ENCODE measurements at regions not wholly inside any gene's neighbourhood (a gene's known extent, or its start where the extent isn't known, plus 50 kb on each side); places are given as distances from the start of the nearest gene placed in this dataset.

GRCh38 chr1:80540596-80540995 is 1260.1 kb upstream of the ADGRL2 start:
- TF ChIP-seq POLR2A (IDR thresholded peaks at IDR 0.05) (no peak), POLR2AphosphoS5 (IDR thresholded peaks at IDR 0.05) (no peak)
- TF ChIP-seq, protein P1, sequence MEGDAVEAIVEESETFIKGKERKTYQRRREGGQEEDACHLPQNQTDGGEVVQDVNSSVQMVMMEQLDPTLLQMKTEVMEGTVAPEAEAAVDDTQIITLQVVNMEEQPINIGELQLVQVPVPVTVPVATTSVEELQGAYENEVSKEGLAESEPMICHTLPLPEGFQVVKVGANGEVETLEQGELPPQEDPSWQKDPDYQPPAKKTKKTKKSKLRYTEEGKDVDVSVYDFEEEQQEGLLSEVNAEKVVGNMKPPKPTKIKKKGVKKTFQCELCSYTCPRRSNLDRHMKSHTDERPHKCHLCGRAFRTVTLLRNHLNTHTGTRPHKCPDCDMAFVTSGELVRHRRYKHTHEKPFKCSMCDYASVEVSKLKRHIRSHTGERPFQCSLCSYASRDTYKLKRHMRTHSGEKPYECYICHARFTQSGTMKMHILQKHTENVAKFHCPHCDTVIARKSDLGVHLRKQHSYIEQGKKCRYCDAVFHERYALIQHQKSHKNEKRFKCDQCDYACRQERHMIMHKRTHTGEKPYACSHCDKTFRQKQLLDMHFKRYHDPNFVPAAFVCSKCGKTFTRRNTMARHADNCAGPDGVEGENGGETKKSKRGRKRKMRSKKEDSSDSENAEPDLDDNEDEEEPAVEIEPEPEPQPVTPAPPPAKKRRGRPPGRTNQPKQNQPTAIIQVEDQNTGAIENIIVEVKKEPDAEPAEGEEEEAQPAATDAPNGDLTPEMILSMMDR (IDR thresholded peaks at IDR 0.05 in 8 of 11, conservative IDR thresholded peaks at IDR 0.05 in 3 of 11) = no peak
